Activated naive CD4-positive, alpha-beta T cell treated with anti-CD3 and anti-CD28 coated beads, Interleukin-2, amount 10 ng/mL, durations not matched to agents 7 days and 5 days (primary cell): ENCODE measurements at regions not wholly inside any gene's neighbourhood (a gene's known extent, or its start where the extent isn't known, plus 50 kb on each side); places are given as distances from the start of the nearest gene placed in this dataset.
"Not testable (repeated sequence)": the region's sequence is repeated elsewhere in the genome, so short reads cannot be mapped to it uniquely, and the experiment has no call there.

ENCODE experiments used
- CTCF ChIA-PET: fragments of 350-600 bp; sonication (Branson Sonifier 250); formaldehyde crosslinking; loops from one replicate; lab custom pipeline; 2021; ENCODE audit warnings: antibody characterized with exemption; lab: Charles Lee
- DNase-seq: peaks from one replicate; pipeline ENCODE4 v3.0.0-alpha.2; 2020
- H3K27ac Mint-ChIP-seq: one replicate; pipeline ENCODE4 v1.8.0; 2021; ENCODE audit warnings: mild to moderate bottlenecking, moderate library complexity, mixed read lengths
- H3K27me3 Mint-ChIP-seq: one replicate; pipeline ENCODE4 v1.8.0; 2021; ENCODE audit warnings: mild to moderate bottlenecking, mixed read lengths
- H3K36me3 Mint-ChIP-seq: one replicate; pipeline ENCODE4 v1.8.0; 2021; ENCODE audit warnings: mixed read lengths
- H3K4me1 Mint-ChIP-seq: one replicate; pipeline ENCODE4 v1.8.0; 2021; ENCODE audit warnings: mixed read lengths
- H3K4me3 Mint-ChIP-seq: one replicate; pipeline ENCODE4 v1.8.0; 2021; ENCODE audit warnings: mild to moderate bottlenecking, moderate library complexity, mixed read lengths
- H3K9me3 Mint-ChIP-seq: one replicate; pipeline ENCODE4 v1.8.0; 2021; ENCODE audit warnings: mixed read lengths

GRCh38 chr6:144661116-144661806 lies 376.1 kb downstream of the UTRN start:
- CTCF ChIA-PET, result no interaction called here
- peaks cover 31% of the 10 kb centered on the region for H3K4me1 Mint-ChIP-seq
- H3K4me3 Mint-ChIP-seq, result no peak overlapping the region
- H3K27me3 Mint-ChIP-seq, result no peaks in the 10 kb centered on the region
- DNase-seq, result no peak
- no peaks in the 10 kb centered on the region for H3K9me3 Mint-ChIP-seq
- peaks cover 13% of the 10 kb centered on the region for H3K36me3 Mint-ChIP-seq
- H3K27ac Mint-ChIP-seq, result no peak overlapping the region

- Mint-ChIP-seq H3K36me3 (peaks cover 21% of the 10 kb centered on the region), H3K4me1 (peaks cover 47% of the 10 kb centered on the region), H3K4me3 (no peak overlapping the region), H3K27me3 (no peaks in the 10 kb centered on the region), H3K27ac (peak overlapping the region; percentile 31), H3K9me3 (no peaks in the 10 kb centered on the region)
- no peak for DNase-seq
- CTCF ChIA-PET, result no interaction called here
Observed at GRCh38 chr6:144662812-144663365, 377.8 kb downstream of the UTRN start.

- Mint-ChIP-seq H3K9me3 (no peaks in the 10 kb centered on the region), H3K4me1 (peaks cover 41% of the 10 kb centered on the region), H3K27ac (no peak overlapping the region), H3K4me3 (no peak overlapping the region), H3K27me3 (no peaks in the 10 kb centered on the region), H3K36me3 (peaks cover 21% of the 10 kb centered on the region)
- CTCF ChIA-PET, result interaction anchor here (1.3 kb wide), 1 partner anchor 12 kb away, joined by 3 read pairs; no protein-coding TSS in a partner anchor
- no peak for DNase-seq
Observed at GRCh38 chr6:144664281-144664680, 379.1 kb downstream of the UTRN start.

GRCh38 chr6:144664947-144665346 lies 379.8 kb downstream of the UTRN start:
- no peak overlapping the region for H3K27ac Mint-ChIP-seq
- no peak for DNase-seq
- H3K9me3 Mint-ChIP-seq, result peaks cover 5% of the 10 kb centered on the region
- H3K4me3 Mint-ChIP-seq, result no peak overlapping the region
- CTCF ChIA-PET, result interaction anchor here (1.3 kb wide), 1 partner anchor 12 kb away, joined by 3 read pairs; no protein-coding TSS in a partner anchor
- peaks cover 35% of the 10 kb centered on the region for H3K4me1 Mint-ChIP-seq
- no peaks in the 10 kb centered on the region for H3K27me3 Mint-ChIP-seq
- peaks cover 23% of the 10 kb centered on the region for H3K36me3 Mint-ChIP-seq

- peaks cover 31% of the 10 kb centered on the region for H3K36me3 Mint-ChIP-seq
- peaks cover 15% of the 10 kb centered on the region for H3K9me3 Mint-ChIP-seq
- H3K4me1 Mint-ChIP-seq, result peaks cover 34% of the 10 kb centered on the region
- H3K27me3 Mint-ChIP-seq, result no peaks in the 10 kb centered on the region
- no peak for DNase-seq
- H3K4me3 Mint-ChIP-seq, result no peak overlapping the region
- CTCF ChIA-PET, result no interaction called here
- H3K27ac Mint-ChIP-seq, result no peak overlapping the region
Observed at GRCh38 chr6:144665932-144666450, 380.9 kb downstream of the UTRN start.

- H3K4me1 Mint-ChIP-seq, result peaks cover 41% of the 10 kb centered on the region
- no peak for DNase-seq
- H3K9me3 Mint-ChIP-seq, result peaks cover 21% of the 10 kb centered on the region
- CTCF ChIA-PET, result no interaction called here
- H3K27me3 Mint-ChIP-seq, result no peaks in the 10 kb centered on the region
- peaks cover 36% of the 10 kb centered on the region for H3K36me3 Mint-ChIP-seq
- no peak overlapping the region for H3K4me3 Mint-ChIP-seq
- H3K27ac Mint-ChIP-seq, result peak overlapping the region; percentile 22
Observed at GRCh38 chr6:144666781-144667180, 381.6 kb downstream of the UTRN start.

GRCh38 chr6:144667532-144668503 lies 382.7 kb downstream of the UTRN start:
- Mint-ChIP-seq H3K27me3 (no peaks in the 10 kb centered on the region), H3K9me3 (peaks cover 31% of the 10 kb centered on the region), H3K4me1 (peaks cover 50% of the 10 kb centered on the region), H3K27ac (peak overlapping the region; percentile 30), H3K36me3 (peaks cover 37% of the 10 kb centered on the region), H3K4me3 (no peak overlapping the region)
- CTCF ChIA-PET, result no interaction called here
- no peak for DNase-seq

- H3K36me3 Mint-ChIP-seq, result peaks cover 49% of the 10 kb centered on the region
- DNase-seq, H3K4me3 Mint-ChIP-seq, H3K27me3 Mint-ChIP-seq, CTCF ChIA-PET, H3K27ac Mint-ChIP-seq: not testable (repeated sequence)
- H3K4me1 Mint-ChIP-seq, result peaks cover 64% of the 10 kb centered on the region
- peaks cover 46% of the 10 kb centered on the region for H3K9me3 Mint-ChIP-seq
Observed at GRCh38 chr6:144670259-144670658, 385.1 kb downstream of the UTRN start.

- CTCF ChIA-PET, result interaction anchor here (0.7 kb wide), 2 partner anchors 60 to 95 kb away, joined by 3 to 4 read pairs; no protein-coding TSS in a partner anchor
- H3K4me1 Mint-ChIP-seq, result peaks cover 45% of the 10 kb centered on the region
- H3K9me3 Mint-ChIP-seq, result peaks cover 55% of the 10 kb centered on the region
Observed at GRCh38 chr6:144673807-144674206, 388.7 kb downstream of the UTRN start.

GRCh38 chr6:144675231-144675861 lies 390.2 kb downstream of the UTRN start:
- no peak overlapping the region for H3K4me3 Mint-ChIP-seq
- peaks cover 45% of the 10 kb centered on the region for H3K4me1 Mint-ChIP-seq
- H3K9me3 Mint-ChIP-seq, result peaks cover 46% of the 10 kb centered on the region
- peak; percentile 29 for DNase-seq
- no peaks in the 10 kb centered on the region for H3K27me3 Mint-ChIP-seq
- CTCF ChIA-PET, result no interaction called here
- H3K36me3 Mint-ChIP-seq, result peaks cover 58% of the 10 kb centered on the region
- H3K27ac Mint-ChIP-seq, result peak overlapping the region; percentile 54

More at GRCh38 chr6:144673807-144674206, 388.7 kb downstream of the UTRN start:
- Mint-ChIP-seq H3K36me3 (peaks cover 62% of the 10 kb centered on the region), H3K4me3 (no peak overlapping the region), H3K27ac (no peak overlapping the region), H3K27me3 (no peaks in the 10 kb centered on the region)
- no peak for DNase-seq

- H3K4me3 Mint-ChIP-seq, CTCF ChIA-PET, H3K27ac Mint-ChIP-seq, H3K27me3 Mint-ChIP-seq, DNase-seq: not testable (repeated sequence)
- H3K36me3 Mint-ChIP-seq, result peaks cover 58% of the 10 kb centered on the region
- H3K4me1 Mint-ChIP-seq, result peaks cover 37% of the 10 kb centered on the region
- peaks cover 39% of the 10 kb centered on the region for H3K9me3 Mint-ChIP-seq
Observed at GRCh38 chr6:144676310-144676709, 391.2 kb downstream of the UTRN start.

GRCh38 chr6:144677263-144677662 lies 392.1 kb downstream of the UTRN start:
- DNase-seq, H3K4me3 Mint-ChIP-seq, CTCF ChIA-PET, H3K27me3 Mint-ChIP-seq, H3K27ac Mint-ChIP-seq: not testable (repeated sequence)
- Mint-ChIP-seq H3K4me1 (peaks cover 28% of the 10 kb centered on the region), H3K36me3 (peaks cover 57% of the 10 kb centered on the region), H3K9me3 (peaks cover 29% of the 10 kb centered on the region)

- CTCF ChIA-PET, result no interaction called here
- peaks cover 12% of the 10 kb centered on the region for H3K4me1 Mint-ChIP-seq
- DNase-seq, result no peak
Observed at GRCh38 chr6:144678844-144679243, 393.7 kb downstream of the UTRN start.

More at GRCh38 chr6:144678844-144679243, 393.7 kb downstream of the UTRN start:
- Mint-ChIP-seq H3K9me3 (peaks cover 18% of the 10 kb centered on the region), H3K27me3 (no peaks in the 10 kb centered on the region), H3K4me3 (no peak overlapping the region), H3K27ac (no peak overlapping the region), H3K36me3 (peaks cover 60% of the 10 kb centered on the region)
